Nephron (organoid): ENCODE measurements at regions not wholly inside any gene's neighbourhood (a gene's known extent, or its start where the extent isn't known, plus 50 kb on each side); places are given as distances from the start of the nearest gene placed in this dataset.

Experiments
- H3K27ac Mint-ChIP-seq, 3 experiments: 2 replicates each; pipeline ENCODE4 v1.8.0; 2020; ENCODE audit warnings: mixed read lengths in 3 of 3, mild to moderate bottlenecking in 2 of 3, moderate library complexity in 1 of 3
- H3K27me3 Mint-ChIP-seq: 2 replicates; pipeline ENCODE4 v1.8.0; 2021; ENCODE audit warnings: low read depth, mild to moderate bottlenecking, moderate library complexity, mixed read lengths
- H3K36me3 Mint-ChIP-seq: 2 replicates; pipeline ENCODE4 v1.8.0; 2020; ENCODE audit warnings: low read depth, mixed read lengths
- H3K4me1 Mint-ChIP-seq: 2 replicates; pipeline ENCODE4 v1.8.0; 2020; ENCODE audit warnings: mixed read lengths
- H3K4me3 Mint-ChIP-seq, 3 experiments: 2 replicates each; pipeline ENCODE4 v1.8.0; 2020; ENCODE audit warnings: mild to moderate bottlenecking in 3 of 3, mixed read lengths in 3 of 3, moderate library complexity in 2 of 3
- H3K9me3 Mint-ChIP-seq: 2 replicates; pipeline ENCODE4 v1.8.0; 2020; ENCODE audit warnings: mixed read lengths
- CTCF ChIP-seq, 3 experiments: fragments of 200-600 bp; sonication (generic); IDR thresholded peaks; one replicate each; pipeline ENCODE4 v1.5.0; 2021; ENCODE audit warnings: antibody characterized with exemption in 3 of 3; ENCODE audit not compliant: unreplicated experiment in 3 of 3

GRCh38 chr2:82848285-82848684 lies 1610.8 kb downstream of the SUCLG1 start:
- H3K36me3 Mint-ChIP-seq, result no peaks in the 10 kb centered on the region
- no peak overlapping the region for H3K27ac Mint-ChIP-seq
- no peak overlapping the region for H3K4me3 Mint-ChIP-seq
- H3K27me3 Mint-ChIP-seq, result no peaks in the 10 kb centered on the region
- H3K4me1 Mint-ChIP-seq, result no peaks in the 10 kb centered on the region
- no peaks in the 10 kb centered on the region for H3K9me3 Mint-ChIP-seq
- no peak for TF ChIP-seq CTCF (IDR thresholded peaks at IDR 0.05; ENCODE audit: unreplicated experiment in 3 of 3)

- H3K27me3 Mint-ChIP-seq, result no peaks in the 10 kb centered on the region
- H3K4me3 Mint-ChIP-seq, result no peak overlapping the region
- no peaks in the 10 kb centered on the region for H3K4me1 Mint-ChIP-seq
- no peak for TF ChIP-seq CTCF (IDR thresholded peaks at IDR 0.05; ENCODE audit: unreplicated experiment in 3 of 3)
- H3K27ac Mint-ChIP-seq, result no peak overlapping the region
- no peaks in the 10 kb centered on the region for H3K36me3 Mint-ChIP-seq
- no peaks in the 10 kb centered on the region for H3K9me3 Mint-ChIP-seq
Measured at GRCh38 chr2:82839036-82839435, 1620.0 kb downstream of the SUCLG1 start.

- Mint-ChIP-seq H3K9me3 (no peaks in the 10 kb centered on the region), H3K4me1 (no peaks in the 10 kb centered on the region), H3K36me3 (no peaks in the 10 kb centered on the region), H3K27ac (no peak overlapping the region), H3K27me3 (no peaks in the 10 kb centered on the region), H3K4me3 (no peak overlapping the region)
- TF ChIP-seq CTCF (IDR thresholded peaks at IDR 0.05; ENCODE audit: unreplicated experiment in 3 of 3), result no peak
Measured at GRCh38 chr2:82837588-82838304, 1621.3 kb downstream of the SUCLG1 start.

- no peaks in the 10 kb centered on the region for H3K27me3 Mint-ChIP-seq
- no peak overlapping the region for H3K4me3 Mint-ChIP-seq
- no peaks in the 10 kb centered on the region for H3K9me3 Mint-ChIP-seq
- H3K36me3 Mint-ChIP-seq, result no peaks in the 10 kb centered on the region
- H3K27ac Mint-ChIP-seq, result no peak overlapping the region
- H3K4me1 Mint-ChIP-seq, result no peaks in the 10 kb centered on the region
- TF ChIP-seq CTCF (IDR thresholded peaks at IDR 0.05; ENCODE audit: unreplicated experiment in 3 of 3), result no peak
Measured at GRCh38 chr2:82834893-82835292, 1624.2 kb downstream of the SUCLG1 start.

GRCh38 chr2:82827426-82827825 lies 1631.7 kb downstream of the SUCLG1 start:
- Mint-ChIP-seq H3K27me3 (no peaks in the 10 kb centered on the region), H3K4me3 (no peak overlapping the region), H3K36me3 (no peaks in the 10 kb centered on the region), H3K4me1 (no peaks in the 10 kb centered on the region), H3K27ac (no peak overlapping the region), H3K9me3 (no peaks in the 10 kb centered on the region)
- no peak for TF ChIP-seq CTCF (IDR thresholded peaks at IDR 0.05; ENCODE audit: unreplicated experiment in 3 of 3)

- TF ChIP-seq CTCF (IDR thresholded peaks at IDR 0.05; ENCODE audit: unreplicated experiment in 3 of 3), result no peak
- no peaks in the 10 kb centered on the region for H3K9me3 Mint-ChIP-seq
- H3K4me3 Mint-ChIP-seq, result no peak overlapping the region
- H3K27ac Mint-ChIP-seq, result no peak overlapping the region
- no peaks in the 10 kb centered on the region for H3K36me3 Mint-ChIP-seq
- no peaks in the 10 kb centered on the region for H3K27me3 Mint-ChIP-seq
- H3K4me1 Mint-ChIP-seq, result no peaks in the 10 kb centered on the region
Measured at GRCh38 chr2:82826437-82826836, 1632.6 kb downstream of the SUCLG1 start.
